Fibroblast of lung (primary cell): ENCODE measurements at regions not wholly inside any gene's neighbourhood (a gene's known extent, or its start where the extent isn't known, plus 50 kb on each side); places are given as distances from the start of the nearest gene placed in this dataset.

ENCODE experiments used
- EZH2 ChIP-seq: IDR thresholded peaks from 2 replicates; pipeline ENCODE4 v1.5.1; 2012; ENCODE audit warnings: low read length, control low read depth, mild to moderate bottlenecking; ENCODE audit errors: missing control alignments
- TF ChIP-seq, protein P1 (sequence below), 2 donors: IDR thresholded peaks in 1 of 2; conservative IDR thresholded peaks in 1 of 2; 1 replicate in 1 of 2; 2 replicates in 1 of 2; pipeline ENCODE4 v1.5.1; 2011 to 2012; ENCODE audit warnings: low read length in 2 of 2, control low read depth in 1 of 2, inconsistent platforms in 1 of 2, low read depth in 1 of 2, mild to moderate bottlenecking in 1 of 2

DNA sequence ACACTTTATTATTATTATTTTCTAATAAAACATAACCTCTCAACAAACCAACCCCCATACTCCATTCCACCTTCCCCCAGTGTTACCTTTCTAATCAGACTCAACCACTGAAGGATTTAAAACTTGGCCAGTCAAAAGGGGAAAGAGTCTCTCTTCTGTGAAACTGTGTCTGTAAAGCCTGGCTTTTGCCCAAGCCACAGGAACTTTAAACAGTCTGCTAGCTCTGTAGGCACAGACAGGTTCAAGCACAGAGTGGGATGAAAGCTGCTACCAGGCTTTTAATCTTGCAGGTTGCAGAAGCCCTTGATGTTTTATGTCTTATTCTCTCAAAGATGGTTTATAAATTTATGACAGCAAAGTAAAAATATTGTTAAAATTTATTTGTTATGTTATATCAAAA lies 585.7 kb downstream of the TENT5A start:
- TF ChIP-seq, protein P1, sequence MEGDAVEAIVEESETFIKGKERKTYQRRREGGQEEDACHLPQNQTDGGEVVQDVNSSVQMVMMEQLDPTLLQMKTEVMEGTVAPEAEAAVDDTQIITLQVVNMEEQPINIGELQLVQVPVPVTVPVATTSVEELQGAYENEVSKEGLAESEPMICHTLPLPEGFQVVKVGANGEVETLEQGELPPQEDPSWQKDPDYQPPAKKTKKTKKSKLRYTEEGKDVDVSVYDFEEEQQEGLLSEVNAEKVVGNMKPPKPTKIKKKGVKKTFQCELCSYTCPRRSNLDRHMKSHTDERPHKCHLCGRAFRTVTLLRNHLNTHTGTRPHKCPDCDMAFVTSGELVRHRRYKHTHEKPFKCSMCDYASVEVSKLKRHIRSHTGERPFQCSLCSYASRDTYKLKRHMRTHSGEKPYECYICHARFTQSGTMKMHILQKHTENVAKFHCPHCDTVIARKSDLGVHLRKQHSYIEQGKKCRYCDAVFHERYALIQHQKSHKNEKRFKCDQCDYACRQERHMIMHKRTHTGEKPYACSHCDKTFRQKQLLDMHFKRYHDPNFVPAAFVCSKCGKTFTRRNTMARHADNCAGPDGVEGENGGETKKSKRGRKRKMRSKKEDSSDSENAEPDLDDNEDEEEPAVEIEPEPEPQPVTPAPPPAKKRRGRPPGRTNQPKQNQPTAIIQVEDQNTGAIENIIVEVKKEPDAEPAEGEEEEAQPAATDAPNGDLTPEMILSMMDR (conservative IDR thresholded peaks at IDR 0.05 in 1 of 2, IDR thresholded peaks at IDR 0.05 in 1 of 2; ENCODE audit: low read depth in 1 of 2, low read length in 2 of 2), result no peak
- TF ChIP-seq EZH2, result no peak
